GM12878 (cell line): ENCODE measurements at regions not wholly inside any gene's neighbourhood (a gene's known extent, or its start where the extent isn't known, plus 50 kb on each side); places are given as distances from the start of the nearest gene placed in this dataset.

ENCODE experiments used
- ATAC-seq: fragments of 200-7000 bp; cut with Tn5 transposase; 3 replicates; pipeline ENCODE4 v1.9.1; 2020; ENCODE audit warnings: mild to moderate bottlenecking, moderate library complexity
- BruUV-seq: library from RNA; stranded (reverse); fragments of 400-500 nt; replicated peaks from 2 replicates; lab custom pipeline; 2021; lab: Mats Ljungman, UMichigan
- CTCF ChIA-PET: fragments of 300-600 bp; sonication (Branson Sonifier 250); formaldehyde crosslinking; extraction: SDS; loops from one replicate; lab custom pipeline; 2021; ENCODE audit warnings: inconsistent platforms; lab: Yijun Ruan, JAX
- POLR2A ChIA-PET: fragments of 350-600 bp; formaldehyde crosslinking; extraction: SDS; loops from one replicate; lab custom pipeline; 2021; ENCODE audit warnings: inconsistent platforms; lab: Charles Lee
- RAD21 ChIA-PET: fragments of 300-600 bp; sonication (Branson Sonifier 250); formaldehyde crosslinking; loops from one replicate; lab custom pipeline; 2023; ENCODE audit warnings: antibody characterized with exemption; ENCODE audit not compliant: unreplicated experiment; lab: Charles Lee
- SMC1A ChIA-PET: fragments of 300-600 bp; sonication (Branson Sonifier 250); formaldehyde crosslinking; loops from one replicate; lab custom pipeline; 2023; ENCODE audit not compliant: unreplicated experiment, uncharacterized antibody; lab: Charles Lee
- DNase-seq: peaks from one replicate; pipeline ENCODE4 v3.0.0-alpha.2; 2011; ENCODE audit warnings: low read depth, low spot score
- FAIRE-seq: peaks from 3 replicates; lab custom pipeline; 2011; peaks lifted over from hg19 to GRCh38; lab: Jason Lieb, UNC
- H2AFZ ChIP-seq: 2 replicates; pipeline ENCODE4 v1.6.0; 2011; ENCODE audit warnings: low read depth, low read length, control low read depth; ENCODE audit not compliant: control insufficient read depth
- H3K27ac ChIP-seq: 2 replicates; pipeline ENCODE4 v1.5.1; 2011; ENCODE audit warnings: control low read depth; ENCODE audit not compliant: control insufficient read depth, insufficient read depth
- H3K27me3 ChIP-seq, 2 experiments: replicated peaks in 1 of 2; 2 replicates each; pipeline versions ENCODE4 v1.6.0 to v1.6.1; 2011; ENCODE audit warnings: low read length in 1 of 2; ENCODE audit not compliant: control insufficient read depth in 2 of 2, insufficient read depth in 2 of 2
- H3K36me3 ChIP-seq, 2 experiments: 2 replicates each; pipeline ENCODE4 v1.5.1; 2011; ENCODE audit warnings: low read length in 1 of 2; ENCODE audit not compliant: control insufficient read depth in 2 of 2, insufficient read depth in 2 of 2
- H3K4me1 ChIP-seq: 2 replicates; pipeline ENCODE4 v1.6.1; 2011; ENCODE audit warnings: mild to moderate bottlenecking, low read length, moderate library complexity, mixed read lengths; ENCODE audit not compliant: control insufficient read depth, insufficient read depth
- H3K4me2 ChIP-seq: 2 replicates; pipeline ENCODE4 v1.6.0; 2011; ENCODE audit warnings: control low read depth; ENCODE audit not compliant: control insufficient read depth, insufficient read depth
- H3K4me3 ChIP-seq: fragments of 200-600 bp; sonication (generic); 2 replicates; pipeline ENCODE4 v1.5.1; 2016
- H3K79me2 ChIP-seq: 2 replicates; pipeline ENCODE4 v1.6.0; 2011; ENCODE audit warnings: low read length; ENCODE audit not compliant: control insufficient read depth, insufficient read depth
- H3K9ac ChIP-seq: 2 replicates; pipeline ENCODE4 v1.8.0; 2011; ENCODE audit warnings: low read length, control low read depth, mixed read lengths; ENCODE audit not compliant: control insufficient read depth, insufficient read depth
- H3K9me3 ChIP-seq: replicated peaks from 3 replicates; pipeline ENCODE4 v1.5.1; 2011; ENCODE audit warnings: mild to moderate bottlenecking, low read length; ENCODE audit not compliant: control insufficient read depth, insufficient read depth
- H4K20me1 ChIP-seq: 2 replicates; pipeline ENCODE4 v1.6.0; 2011; ENCODE audit not compliant: control insufficient read depth, insufficient read depth
- PBX3 ChIP-seq: IDR thresholded peaks from 2 replicates; pipeline ENCODE4 v1.6.1; 2011; ENCODE audit warnings: mild to moderate bottlenecking, low read depth, low read length, moderate library complexity; ENCODE audit not compliant: insufficient replicate concordance
- PML ChIP-seq: IDR thresholded peaks from 2 replicates; pipeline ENCODE4 v1.6.1; 2012; ENCODE audit warnings: low read length, inconsistent platforms
- SREBF1 ChIP-seq: IDR thresholded peaks from 2 replicates; pipeline ENCODE4 v1.6.1; 2012; ENCODE audit warnings: mild to moderate bottlenecking, low read length
- SUPT20H ChIP-seq: IDR thresholded peaks from 2 replicates; pipeline ENCODE4 v1.6.1; 2011; ENCODE audit warnings: low read depth, mild to moderate bottlenecking, low read length, moderate library complexity, borderline replicate concordance; ENCODE audit not compliant: control insufficient read depth
- SUZ12 ChIP-seq: fragments of 200-600 bp; sonication (generic); IDR thresholded peaks from one replicate; pipeline ENCODE4 v1.6.1; 2018; ENCODE audit warnings: antibody characterized with exemption, mild to moderate bottlenecking; ENCODE audit not compliant: unreplicated experiment
- TCF12 ChIP-seq: IDR thresholded peaks from 2 replicates; pipeline ENCODE4 v1.6.1; 2011; ENCODE audit warnings: low read depth, mild to moderate bottlenecking, low read length
- USF2 ChIP-seq: IDR thresholded peaks from 2 replicates; pipeline ENCODE4 v1.6.1; 2011; ENCODE audit warnings: low read depth, low read length, improper control_type of control experiment, borderline replicate concordance
- WGBS: methylation state at CpG from one replicate; pipeline ENCODE4 v1.1.6; 2016; ENCODE audit warnings: low lambda C conversion rate; ENCODE audit not compliant: insufficient replicate concordance, insufficient coverage; ENCODE audit errors: missing lambda C conversion rate; 5-methylcytosine and 5-hydroxymethylcytosine counted together
- in situ Hi-C: fragments of 300-500 bp; cut with MboI; formaldehyde crosslinking; loops from 9 replicates; pipeline ENCODE4 v1.14.3; 2018; ENCODE audit warnings: mixed read lengths
- intact Hi-C: fragments of 100-400 bp; cut with micrococcal nuclease; formaldehyde crosslinking; loops from one replicate; pipeline ENCODE4 v1.14.2; 2022; ENCODE audit not compliant: unreplicated experiment

GRCh38 chrX:39264023-39264422, 462.8 kb downstream of the MID1IP1 start:
- no peaks in the 10 kb centered on the region for H3K79me2 ChIP-seq
- RAD21 ChIA-PET, result interaction anchor here (1.1 kb wide), 1 partner anchor 228 kb away, joined by 3 read pairs; no protein-coding TSS in a partner anchor
- H3K36me3 ChIP-seq, result no peaks in the 10 kb centered on the region
- no peaks in the 10 kb centered on the region for H3K4me1 ChIP-seq
- no peaks in the 10 kb centered on the region for H3K27me3 ChIP-seq
- H3K4me2 ChIP-seq, result no peak overlapping the region
- in situ Hi-C loops, result no loop called here
- POLR2A ChIA-PET, result no interaction called here
- ATAC-seq (no peak), FAIRE-seq (no peak), DNase-seq (no peak)
- CTCF ChIA-PET, result interaction anchor here (0.8 to 1.9 kb wide), 2 partner anchors 24 to 176 kb away, joined by 4 to 6 read pairs; no protein-coding TSS in a partner anchor
- BruUV-seq, result no TSS peak
- no peak overlapping the region for H3K4me3 ChIP-seq
- SMC1A ChIA-PET, result interaction anchor here (1.3 to 1.6 kb wide), 2 partner anchors 11 to 176 kb away, joined by 3 read pairs; no protein-coding TSS in a partner anchor
- no peak for TF ChIP-seq SREBF1
- TF ChIP-seq SUPT20H, result no peak
- TF ChIP-seq SUZ12, result no peak
- no peak for TF ChIP-seq PML
- TF ChIP-seq USF2, result no peak
- no peak for TF ChIP-seq PBX3
- no peak for TF ChIP-seq TCF12
- H3K9me3 ChIP-seq, result no peaks in the 10 kb centered on the region; the same call in 2 of the 3 replicates
- intact Hi-C loops, result loop anchor here (10.0 kb wide), 1 partner anchor 181 kb away; no protein-coding TSS in a partner anchor
- H4K20me1 ChIP-seq, result no peaks in the 10 kb centered on the region
- 0% methylated on average over 3 of the region's 3 CpGs for WGBS
- no peak overlapping the region for H3K27ac ChIP-seq
- no peak overlapping the region for H3K9ac ChIP-seq
- H2AFZ ChIP-seq, result no peak overlapping the region
